Mesodermal cell (in vitro differentiated cells): ENCODE measurements at regions not wholly inside any gene's neighbourhood (a gene's known extent, or its start where the extent isn't known, plus 50 kb on each side); places are given as distances from the start of the nearest gene placed in this dataset.
"Not testable (repeated sequence)": the region's sequence is repeated elsewhere in the genome, so short reads cannot be mapped to it uniquely, and the experiment has no call there.

Experiments
- H3K27ac ChIP-seq: 2 replicates; pipeline ENCODE4 v1.7.0; 2013; ENCODE audit warnings: mild to moderate bottlenecking, low read depth, low read length, moderate library complexity; ENCODE audit not compliant: severe bottlenecking
- H3K36me3 ChIP-seq: 2 replicates; pipeline ENCODE4 v1.7.1; 2013; ENCODE audit warnings: mild to moderate bottlenecking, low read length, moderate library complexity; ENCODE audit not compliant: control insufficient read depth, insufficient read depth
- H3K4me1 ChIP-seq: one replicate; pipeline ENCODE4 v1.7.1; 2013; ENCODE audit warnings: mild to moderate bottlenecking, low read length; ENCODE audit not compliant: insufficient read depth, control insufficient read depth, poor library complexity, severe bottlenecking
- H3K4me3 ChIP-seq: 2 replicates; pipeline ENCODE4 v1.7.0; 2013; ENCODE audit warnings: low read length, control low read depth, mild to moderate bottlenecking; ENCODE audit not compliant: insufficient read depth, poor library complexity, severe bottlenecking; ENCODE audit errors: extremely low read depth
- H3K9me3 ChIP-seq: 2 replicates; pipeline ENCODE4 v1.7.1; 2013; ENCODE audit warnings: mild to moderate bottlenecking, low read length, moderate library complexity; ENCODE audit not compliant: control insufficient read depth
- WGBS, 2 experiments: methylation state at CpG; one replicate each; pipeline ENCODE4 v1.1.5; 2013; ENCODE audit warnings: missing lambda C conversion rate in 2 of 2; ENCODE audit not compliant: insufficient coverage in 2 of 2; 5-methylcytosine and 5-hydroxymethylcytosine counted together

- no peak overlapping the region for H3K27ac ChIP-seq
- no peaks in the 10 kb centered on the region for H3K36me3 ChIP-seq
- H3K9me3 ChIP-seq = peaks cover 23% of the 10 kb centered on the region
- H3K4me1 ChIP-seq = no peaks in the 10 kb centered on the region
- 75 to 100% methylated on average over 1 to 2 of the region's 3 CpGs for WGBS, 2 experiments
- no peak overlapping the region for H3K4me3 ChIP-seq
These were observed 76.9 kb upstream of the SLCO2A1 start for GRCh38 chr3:134106580-134106979.

- WGBS, 2 experiments = 83 to 84% methylated on average over 1 to 2 of the region's 2 CpGs
- H3K27ac ChIP-seq = no peak overlapping the region
- H3K4me3 ChIP-seq = no peak overlapping the region
- H3K9me3 ChIP-seq = peaks cover 24% of the 10 kb centered on the region
- H3K4me1 ChIP-seq = no peaks in the 10 kb centered on the region
- no peaks in the 10 kb centered on the region for H3K36me3 ChIP-seq
These were observed 76.3 kb upstream of the SLCO2A1 start for GRCh38 chr3:134105876-134106556.

- H3K36me3 ChIP-seq = no peaks in the 10 kb centered on the region
- peaks cover 24% of the 10 kb centered on the region for H3K9me3 ChIP-seq
- no peak overlapping the region for H3K27ac ChIP-seq
- no peaks in the 10 kb centered on the region for H3K4me1 ChIP-seq
- WGBS, 2 experiments = 100% methylated on average over 2 of the region's 2 CpGs
- no peak overlapping the region for H3K4me3 ChIP-seq
These were observed 74.3 kb upstream of the SLCO2A1 start for GRCh38 chr3:134104031-134104430.

- Histone ChIP-seq H3K4me1 (no peaks in the 10 kb centered on the region), H3K4me3 (no peak overlapping the region), H3K9me3 (peaks cover 24% of the 10 kb centered on the region), H3K27ac (no peak overlapping the region), H3K36me3 (no peaks in the 10 kb centered on the region)
- WGBS, 2 experiments = 78 to 85% methylated on average over 1 of the region's 1 CpG
These were observed 73.7 kb upstream of the SLCO2A1 start for GRCh38 chr3:134103470-134103869.

DNA sequence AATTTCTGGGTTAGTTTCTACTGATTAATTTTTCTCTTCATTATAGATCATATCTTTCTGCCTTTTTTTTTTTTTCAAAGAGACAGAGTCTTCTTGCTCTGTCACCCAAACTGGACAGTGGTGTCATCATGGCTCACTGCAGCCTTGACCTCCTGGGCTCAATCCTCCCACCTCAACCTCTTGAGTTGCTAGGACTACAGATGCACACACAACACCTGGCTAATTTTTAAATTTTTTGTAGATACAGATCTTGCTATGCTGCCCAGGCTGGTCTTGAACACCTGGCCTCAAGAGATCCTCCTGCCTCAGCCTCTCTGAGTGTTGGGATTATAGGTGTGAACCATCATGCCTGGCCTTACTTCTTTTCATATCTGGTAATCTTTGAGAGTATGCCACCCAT, 73.3 kb upstream of the SLCO2A1 start:
- H3K27ac ChIP-seq = no peak overlapping the region
- no peak overlapping the region for H3K4me3 ChIP-seq
- no peaks in the 10 kb centered on the region for H3K4me1 ChIP-seq
- peaks cover 24% of the 10 kb centered on the region for H3K9me3 ChIP-seq
- H3K36me3 ChIP-seq = no peaks in the 10 kb centered on the region

DNA sequence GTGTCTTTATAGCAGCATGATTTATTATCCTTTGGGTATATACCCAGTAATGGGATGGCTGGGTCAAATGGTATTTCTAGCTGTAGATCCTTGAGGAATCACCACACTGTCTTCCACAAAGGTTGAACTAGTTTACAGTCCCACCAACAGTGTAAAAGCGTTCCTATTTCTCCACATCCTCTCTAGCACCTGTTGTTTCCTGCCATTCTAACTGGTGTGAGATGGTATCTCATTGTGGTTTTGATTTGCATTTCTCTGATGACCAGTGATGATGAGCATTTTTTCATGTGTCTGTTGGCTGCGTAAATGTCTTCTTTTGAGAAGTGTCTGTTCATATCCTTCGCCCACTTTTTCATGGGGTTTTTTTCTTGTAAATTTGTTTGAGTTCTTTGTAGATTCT, 66.5 kb upstream of the SLCO2A1 start:
- not testable (repeated sequence) for H3K9me3 ChIP-seq, H3K36me3 ChIP-seq, H3K27ac ChIP-seq, H3K4me3 ChIP-seq
- WGBS, 2 experiments = no CpG with 5 or more reads among the region's 3 CpGs
- H3K4me1 ChIP-seq = peaks cover 17% of the 10 kb centered on the region

DNA sequence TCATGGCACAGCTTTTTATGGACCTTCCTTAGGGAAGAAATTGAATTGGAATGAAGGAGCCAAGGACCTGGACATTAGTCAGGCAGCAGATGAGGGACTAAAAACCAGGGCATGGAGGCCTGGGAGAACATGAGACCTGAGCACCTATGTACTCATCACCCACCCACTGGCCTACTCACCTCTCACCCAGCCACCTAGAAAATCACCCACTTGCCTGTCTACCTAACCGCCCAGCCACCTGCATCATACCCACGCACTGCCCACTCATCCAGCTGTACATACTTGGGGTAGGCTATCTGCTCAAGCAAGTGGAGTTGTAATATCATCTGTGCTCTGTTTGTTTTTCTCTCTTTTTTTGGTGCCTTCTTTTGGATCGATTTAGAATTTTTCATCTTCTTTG, 65.3 kb upstream of the SLCO2A1 start:
- no CpG with 5 or more reads among the region's 3 CpGs for WGBS, 2 experiments
- Histone ChIP-seq H3K27ac (no peak overlapping the region), H3K9me3 (no peaks in the 10 kb centered on the region), H3K4me3 (no peak overlapping the region), H3K4me1 (peaks cover 17% of the 10 kb centered on the region), H3K36me3 (no peaks in the 10 kb centered on the region)

- Histone ChIP-seq H3K36me3 (no peaks in the 10 kb centered on the region), H3K4me3 (no peak overlapping the region), H3K9me3 (no peaks in the 10 kb centered on the region), H3K27ac (no peak overlapping the region), H3K4me1 (peaks cover 17% of the 10 kb centered on the region)
- 67 to 100% methylated on average over 1 to 2 of the region's 3 CpGs for WGBS, 2 experiments
These were observed 64.8 kb upstream of the SLCO2A1 start for GRCh38 chr3:134094491-134094890.

GRCh38 chr3:134093956-134094355, 64.2 kb upstream of the SLCO2A1 start:
- Histone ChIP-seq H3K4me1 (peaks cover 17% of the 10 kb centered on the region), H3K4me3 (no peak overlapping the region), H3K36me3 (no peaks in the 10 kb centered on the region), H3K27ac (no peak overlapping the region), H3K9me3 (no peaks in the 10 kb centered on the region)
- 100% methylated on average over 1 of the region's 2 CpGs; no CpG with 5 or more reads in 1 of the 2 experiments for WGBS, 2 experiments

GRCh38 chr3:134092208-134092701, 62.5 kb upstream of the SLCO2A1 start:
- WGBS, 2 experiments = 86 to 90% methylated on average over 3 of the region's 6 CpGs
- peak overlapping the region; percentile 66 for H3K27ac ChIP-seq

DNA sequence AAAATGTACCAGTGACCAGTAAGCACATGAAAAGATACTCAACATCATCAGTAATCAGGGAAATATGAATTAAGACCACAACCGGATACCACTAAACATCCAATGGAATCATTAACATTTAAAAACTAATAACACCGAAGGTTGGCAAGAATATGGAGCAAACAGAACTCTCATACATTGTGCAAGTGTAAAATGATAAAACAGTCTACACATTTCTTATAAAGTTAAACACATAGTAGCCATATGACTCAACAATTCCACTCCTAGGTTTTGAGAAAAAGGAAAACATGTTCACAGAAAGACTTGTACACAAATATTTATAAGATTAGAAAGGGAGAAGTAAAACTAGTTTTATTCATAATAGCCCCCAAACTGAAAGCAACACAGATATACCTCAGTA, 60.3 kb upstream of the SLCO2A1 start:
- Histone ChIP-seq H3K9me3 (peaks cover 5% of the 10 kb centered on the region), H3K27ac (no peak overlapping the region), H3K4me1 (peaks cover 16% of the 10 kb centered on the region), H3K36me3 (no peaks in the 10 kb centered on the region), H3K4me3 (no peak overlapping the region)
- WGBS, 2 experiments = no CpG with 5 or more reads among the region's 2 CpGs

More at GRCh38 chr3:134092208-134092701, 62.5 kb upstream of the SLCO2A1 start:
- no peaks in the 10 kb centered on the region for H3K36me3 ChIP-seq
- peaks cover 17% of the 10 kb centered on the region for H3K4me1 ChIP-seq
- H3K9me3 ChIP-seq = peaks cover 5% of the 10 kb centered on the region
- no peak overlapping the region for H3K4me3 ChIP-seq
